Right lobe of liver (tissue), 4 donors: ENCODE measurements at regions not wholly inside any gene's neighbourhood (a gene's known extent, or its start where the extent isn't known, plus 50 kb on each side); places are given as distances from the start of the nearest gene placed in this dataset.

ENCODE experiments used
- CTCF ChIP-seq, 4 donors: fragments of 200-600 bp in 3 of 4; fragments of 450-650 bp in 1 of 4; IDR thresholded peaks; one replicate each; pipeline versions ENCODE4 v1.5.1 to v1.8.0; 2016 to 2022; ENCODE audit warnings: antibody characterized with exemption in 4 of 4, mild to moderate bottlenecking in 2 of 4
- POLR2A ChIP-seq: fragments of 450-650 bp; IDR thresholded peaks from one replicate; pipeline ENCODE4 v1.6.1; 2017; ENCODE audit warnings: antibody characterized with exemption, mild to moderate bottlenecking
- donor health status: DM: no; HTN: no; CAD: no.
- donor health status: DM: no; HTN: no; CAD: no.
- donor health status: DM: no; HTN: yes; CAD: no.

DNA sequence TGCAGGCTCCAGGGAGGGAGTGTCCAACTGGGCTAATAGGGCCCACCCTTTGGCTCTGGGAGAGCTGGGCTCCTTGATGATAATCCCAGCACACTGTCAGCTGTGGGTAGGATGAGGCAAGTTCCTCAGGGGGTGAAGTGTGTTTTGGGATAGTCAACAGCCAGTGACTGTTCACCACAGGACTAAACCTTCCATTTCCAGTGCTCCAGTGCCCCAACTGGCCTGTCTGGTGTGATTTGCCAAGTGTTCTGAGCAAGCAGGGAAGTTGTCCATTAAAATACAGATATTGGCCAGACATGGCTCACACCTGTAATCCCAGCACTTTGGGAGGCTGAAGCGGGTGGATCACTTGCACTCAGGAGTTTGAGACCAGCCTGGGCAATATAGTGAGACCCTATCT, 150.9 kb downstream of the TM9SF2 start:
- TF ChIP-seq CTCF (IDR thresholded peaks at IDR 0.05), result no peak
- no peak for TF ChIP-seq POLR2A
